GM12878 (cell line): ENCODE measurements at regions not wholly inside any gene's neighbourhood (a gene's known extent, or its start where the extent isn't known, plus 50 kb on each side); places are given as distances from the start of the nearest gene placed in this dataset.

Source experiments
- GABPA ChIP-seq: IDR thresholded peaks from 2 replicates; pipeline ENCODE4 v1.6.1; 2014; ENCODE audit warnings: antibody characterized with exemption, low read depth, mild to moderate bottlenecking, inconsistent platforms
- POLR2A ChIP-seq: IDR thresholded peaks from 2 replicates; pipeline ENCODE4 v1.6.1; 2011; ENCODE audit warnings: low read depth, mild to moderate bottlenecking, low read length
- TCF12 ChIP-seq: IDR thresholded peaks from 2 replicates; pipeline ENCODE4 v1.6.1; 2011; ENCODE audit warnings: low read depth, mild to moderate bottlenecking, low read length

GRCh38 chr7:39882148-39882784, 67.8 kb upstream of the CDK13 start:
- no peak for TF ChIP-seq TCF12
- no peak for TF ChIP-seq GABPA
- TF ChIP-seq POLR2A: no peak
